ENCODE measurements at regions not wholly inside any gene's neighbourhood (a gene's known extent, or its start where the extent isn't known, plus 50 kb on each side); places are given as distances from the start of the nearest gene placed in this dataset.
"Not testable (repeated sequence)": the region's sequence is repeated elsewhere in the genome, so short reads cannot be mapped to it uniquely, and the experiment has no call there.

DNA sequence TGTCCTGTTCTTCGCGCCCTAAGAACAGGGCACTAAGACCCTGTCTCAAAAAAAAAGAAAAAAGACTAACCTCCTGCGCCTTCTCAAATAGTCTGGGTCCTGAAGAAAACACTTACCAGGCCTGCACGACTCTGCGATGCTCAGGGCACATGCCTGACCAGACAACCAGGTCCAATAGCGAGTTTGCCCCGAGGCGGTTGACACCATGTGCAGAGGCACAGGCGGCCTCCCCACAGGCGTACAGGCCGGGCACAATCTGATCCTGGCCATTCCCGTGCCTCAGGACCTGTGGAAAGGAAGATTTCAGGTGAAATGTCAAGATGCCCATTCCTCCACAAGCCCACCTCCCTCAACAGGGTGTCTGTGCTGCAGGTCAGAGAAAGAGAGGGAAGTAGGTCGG lies 65.9 kb upstream of the TNK2 start:
- POLR2A ChIA-PET (ENCODE audit: partially characterized antibody); H2BK120ac ChIP-seq (replicated peaks; ENCODE audit: low read depth, low read length); H2BK20ac ChIP-seq (ENCODE audit: low read length); H2AK5ac ChIP-seq (ENCODE audit: low read depth, low read length); H3K23me2 ChIP-seq (ENCODE audit: low read depth, low read length); H3K27ac ChIP-seq (ENCODE audit: low read depth, low read length); H3K23ac ChIP-seq (ENCODE audit: insufficient read length); CTCF ChIA-PET (ENCODE audit: partially characterized antibody); FAIRE-seq; H4K20me1 ChIP-seq (replicated peaks in 1 of 2; ENCODE audit: control insufficient read depth in 1 of 2, insufficient read depth in 2 of 2, low read length in 2 of 2); H2BK15ac ChIP-seq (ENCODE audit: low read length); H4K8ac ChIP-seq (ENCODE audit: extremely low read depth, insufficient read depth, low read length); H2AFZ ChIP-seq (ENCODE audit: low read length); H3K9me3 ChIP-seq (ENCODE audit: insufficient read depth in 2 of 2, low read depth in 1 of 2, low read length in 1 of 2); H3K79me2 ChIP-seq (ENCODE audit: control insufficient read depth in 1 of 2, insufficient read depth in 2 of 2, low read length in 2 of 2); H3K14ac ChIP-seq (ENCODE audit: insufficient read length); H2BK12ac ChIP-seq (ENCODE audit: low read depth, low read length); H2BK5ac ChIP-seq (ENCODE audit: low read depth, low read length); H3K27me3 ChIP-seq (replicated peaks in 1 of 4; ENCODE audit: control insufficient read depth in 3 of 4, extremely low read depth in 1 of 4, insufficient read depth in 3 of 4, low read length in 3 of 4); H3K4ac ChIP-seq (replicated peaks; ENCODE audit: insufficient read length, low read depth, low read length); DNase-seq (ENCODE audit: low read depth in 1 of 2, low spot score in 2 of 2); H3K4me3 ChIP-seq (ENCODE audit: extremely low read depth in 1 of 4, insufficient read depth in 2 of 4, low read depth in 3 of 4, low read length in 4 of 4); H3K18ac ChIP-seq (ENCODE audit: extremely low read depth, low read length); H4K91ac ChIP-seq (replicated peaks; ENCODE audit: insufficient read length, low read length); H3K9ac ChIP-seq (replicated peaks in 1 of 4; ENCODE audit: extremely low read depth in 1 of 4, low read depth in 3 of 4, low read length in 3 of 4); H3K56ac ChIP-seq (replicated peaks; ENCODE audit: insufficient read length, low read depth, low read length); H3K79me1 ChIP-seq (ENCODE audit: low read depth, low read length); H3K4me1 ChIP-seq (replicated peaks in 1 of 4; ENCODE audit: control insufficient read depth in 3 of 4, insufficient read depth in 4 of 4, low read length in 3 of 4); H4K5ac ChIP-seq (ENCODE audit: insufficient read length, low read depth, low read length); H3K4me2 ChIP-seq (ENCODE audit: insufficient read depth in 1 of 2, low read depth in 2 of 2, low read length in 2 of 2): not testable (repeated sequence)
- 94% methylated on average over 11 of the region's 13 CpGs; no CpG with 5 or more reads in 1 of the 2 experiments for WGBS, 2 experiments (ENCODE audit: extremely low coverage in 1 of 2, insufficient coverage in 1 of 2, insufficient read length in 1 of 2, insufficient replicate concordance in 2 of 2, low coverage in 1 of 2, low lambda C conversion rate in 2 of 2, missing lambda C conversion rate in 1 of 2)
- H3K36me3 ChIP-seq (ENCODE audit: control insufficient read depth in 2 of 4, insufficient read depth in 4 of 4, low read length in 3 of 4), result peaks cover 6 to 31% (median 14%) of the 10 kb centered on the region in 4 experiments; a peak in 6 of 8 replicates

DNA sequence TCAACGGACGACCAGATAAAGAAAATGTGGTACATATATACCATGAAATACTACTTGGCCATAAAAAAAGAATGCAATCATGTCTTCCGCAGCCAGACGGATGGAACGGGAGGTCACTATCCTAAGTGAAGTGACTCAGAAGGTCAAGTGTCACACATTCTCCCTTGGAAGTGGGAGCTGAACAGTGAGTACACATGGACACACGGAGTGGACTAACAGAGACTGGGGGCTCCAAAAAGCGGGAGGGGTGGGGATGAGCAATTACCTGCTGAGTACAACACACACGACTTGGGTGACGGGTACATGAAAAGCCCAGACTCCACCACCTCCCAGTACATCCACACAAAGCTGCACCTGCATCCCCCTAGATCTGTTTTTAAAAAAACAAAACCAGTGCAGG lies 62.5 kb upstream of the TNK2 start:
- H4K8ac ChIP-seq (ENCODE audit: extremely low read depth, insufficient read depth, low read length); H4K20me1 ChIP-seq (replicated peaks in 1 of 2; ENCODE audit: control insufficient read depth in 1 of 2, insufficient read depth in 2 of 2, low read length in 2 of 2); CTCF ChIA-PET (ENCODE audit: partially characterized antibody); H3K27ac ChIP-seq (ENCODE audit: low read depth, low read length); H4K91ac ChIP-seq (replicated peaks; ENCODE audit: insufficient read length, low read length); H4K5ac ChIP-seq (ENCODE audit: insufficient read length, low read depth, low read length); H3K4me3 ChIP-seq (ENCODE audit: extremely low read depth in 1 of 4, insufficient read depth in 2 of 4, low read depth in 3 of 4, low read length in 4 of 4); H3K4me1 ChIP-seq (replicated peaks in 1 of 4; ENCODE audit: control insufficient read depth in 3 of 4, insufficient read depth in 4 of 4, low read length in 3 of 4); H2BK12ac ChIP-seq (ENCODE audit: low read depth, low read length); H2BK5ac ChIP-seq (ENCODE audit: low read depth, low read length); H3K4me2 ChIP-seq (ENCODE audit: insufficient read depth in 1 of 2, low read depth in 2 of 2, low read length in 2 of 2); H3K23ac ChIP-seq (ENCODE audit: insufficient read length); H3K18ac ChIP-seq (ENCODE audit: extremely low read depth, low read length); H3K9me3 ChIP-seq (ENCODE audit: insufficient read depth in 2 of 2, low read depth in 1 of 2, low read length in 1 of 2); H3K27me3 ChIP-seq (replicated peaks in 1 of 4; ENCODE audit: control insufficient read depth in 3 of 4, extremely low read depth in 1 of 4, insufficient read depth in 3 of 4, low read length in 3 of 4); H3K9ac ChIP-seq (replicated peaks in 1 of 4; ENCODE audit: extremely low read depth in 1 of 4, low read depth in 3 of 4, low read length in 3 of 4); H3K14ac ChIP-seq (ENCODE audit: insufficient read length); H2BK120ac ChIP-seq (replicated peaks; ENCODE audit: low read depth, low read length); H2AFZ ChIP-seq (ENCODE audit: low read length); H2AK5ac ChIP-seq (ENCODE audit: low read depth, low read length); H3K4ac ChIP-seq (replicated peaks; ENCODE audit: insufficient read length, low read depth, low read length); H3K56ac ChIP-seq (replicated peaks; ENCODE audit: insufficient read length, low read depth, low read length); FAIRE-seq; H3K79me2 ChIP-seq (ENCODE audit: control insufficient read depth in 1 of 2, insufficient read depth in 2 of 2, low read length in 2 of 2); H3K79me1 ChIP-seq (ENCODE audit: low read depth, low read length); H2BK20ac ChIP-seq (ENCODE audit: low read length); H3K23me2 ChIP-seq (ENCODE audit: low read depth, low read length); H2BK15ac ChIP-seq (ENCODE audit: low read length); DNase-seq (ENCODE audit: low read depth in 1 of 2, low spot score in 2 of 2); POLR2A ChIA-PET (ENCODE audit: partially characterized antibody): not testable (repeated sequence)
- peaks cover 6 to 32% (median 16%) of the 10 kb centered on the region in 4 experiments; a peak in 6 of 8 replicates for H3K36me3 ChIP-seq (ENCODE audit: control insufficient read depth in 2 of 4, insufficient read depth in 4 of 4, low read length in 3 of 4)
- WGBS, 2 experiments (ENCODE audit: extremely low coverage in 1 of 2, insufficient coverage in 1 of 2, insufficient read length in 1 of 2, insufficient replicate concordance in 2 of 2, low coverage in 1 of 2, low lambda C conversion rate in 2 of 2, missing lambda C conversion rate in 1 of 2), result 92% methylated on average over 9 of the region's 9 CpGs; no CpG with 5 or more reads in 1 of the 2 experiments

Measured in H1 (cell line).